HG03135 (cell line): ENCODE measurements at regions not wholly inside any gene's neighbourhood (a gene's known extent, or its start where the extent isn't known, plus 50 kb on each side); places are given as distances from the start of the nearest gene placed in this dataset.
"Not testable (repeated sequence)": the region's sequence is repeated elsewhere in the genome, so short reads cannot be mapped to it uniquely, and the experiment has no call there.

ENCODE experiments used
- ATAC-seq: cut with Tn5 transposase; IDR thresholded peaks from one replicate; pipeline ENCODE4 v1.9.1; 2021; ENCODE audit warnings: mild to moderate bottlenecking, moderate library complexity; ENCODE audit not compliant: unreplicated experiment

GRCh38 chr1:157369808-157370521 lies 182.3 kb downstream of the FCRL5 start:
- no peak for ATAC-seq

DNA sequence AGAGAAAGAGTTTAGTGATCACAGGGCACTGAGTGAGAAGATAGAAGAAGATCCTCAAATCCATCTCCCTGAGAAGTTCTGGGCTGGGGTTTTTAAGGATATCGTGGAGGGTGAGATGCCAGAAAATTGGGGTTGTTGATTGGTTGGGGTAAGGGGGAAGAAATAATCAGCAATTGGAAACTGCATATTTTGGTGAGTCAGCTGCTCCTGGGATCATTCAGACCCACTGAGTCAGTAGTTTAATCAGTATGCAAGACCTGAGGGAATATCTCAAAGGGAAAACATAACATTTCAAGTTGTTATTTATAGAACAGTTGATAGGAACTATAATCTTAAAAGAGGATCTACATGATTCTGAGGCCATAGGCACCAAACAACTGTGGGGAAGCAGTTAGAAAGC lies 183.4 kb downstream of the FCRL5 start:
- not testable (repeated sequence) for ATAC-seq

DNA sequence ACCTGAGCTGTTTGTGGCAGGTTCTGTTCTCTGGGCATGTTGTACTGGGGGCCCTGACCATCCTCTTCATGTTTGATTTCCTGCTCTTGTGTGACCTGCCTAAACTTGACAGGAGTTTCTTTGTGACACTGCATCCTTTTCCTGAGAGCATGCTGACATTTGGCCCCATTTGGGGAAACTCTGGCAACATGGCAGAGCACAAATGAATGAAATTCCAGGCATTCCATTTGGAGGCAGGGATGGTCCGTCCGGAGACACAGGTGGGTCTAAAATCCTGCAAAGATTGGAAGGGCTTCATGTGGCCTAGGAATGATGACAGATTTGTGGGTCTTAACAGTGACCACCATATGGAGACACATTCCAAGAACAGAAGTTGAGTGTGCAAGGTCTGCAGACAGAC lies 184.0 kb downstream of the FCRL5 start:
- ATAC-seq = no peak

- no peak for ATAC-seq
Observed at GRCh38 chr1:157367870-157368269, 184.4 kb downstream of the FCRL5 start.

- no peak for ATAC-seq
Observed at GRCh38 chr1:157367091-157367739, 185.1 kb downstream of the FCRL5 start.

GRCh38 chr1:157364612-157365011 lies 187.7 kb downstream of the FCRL5 start:
- ATAC-seq = no peak

DNA sequence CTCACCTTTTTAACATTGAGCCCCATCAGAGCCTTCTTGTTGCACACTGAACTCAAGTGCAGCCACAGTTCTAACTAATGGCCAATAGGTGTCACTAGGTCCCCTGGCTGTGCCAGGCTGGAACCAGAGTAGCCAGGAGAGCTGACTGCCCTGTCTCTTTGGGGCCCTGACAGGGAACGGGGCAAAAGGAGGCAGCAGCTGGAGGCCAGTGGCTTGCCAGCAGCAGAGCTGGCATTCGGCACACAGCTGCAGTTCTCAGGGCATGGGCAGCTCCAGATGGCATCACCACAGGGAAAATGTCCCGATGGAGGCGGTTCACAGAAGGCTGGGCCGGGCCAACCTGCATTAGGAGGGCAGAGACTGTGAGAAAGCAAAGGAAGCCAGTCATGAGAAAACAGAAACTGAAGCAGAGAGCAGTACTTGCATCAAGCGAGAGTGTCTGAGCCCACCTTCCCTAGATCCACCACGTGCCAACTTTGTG lies 188.6 kb downstream of the FCRL5 start:
- ATAC-seq = no peak

GRCh38 chr1:157360023-157360390 lies 192.3 kb downstream of the FCRL5 start:
- no peak for ATAC-seq

DNA sequence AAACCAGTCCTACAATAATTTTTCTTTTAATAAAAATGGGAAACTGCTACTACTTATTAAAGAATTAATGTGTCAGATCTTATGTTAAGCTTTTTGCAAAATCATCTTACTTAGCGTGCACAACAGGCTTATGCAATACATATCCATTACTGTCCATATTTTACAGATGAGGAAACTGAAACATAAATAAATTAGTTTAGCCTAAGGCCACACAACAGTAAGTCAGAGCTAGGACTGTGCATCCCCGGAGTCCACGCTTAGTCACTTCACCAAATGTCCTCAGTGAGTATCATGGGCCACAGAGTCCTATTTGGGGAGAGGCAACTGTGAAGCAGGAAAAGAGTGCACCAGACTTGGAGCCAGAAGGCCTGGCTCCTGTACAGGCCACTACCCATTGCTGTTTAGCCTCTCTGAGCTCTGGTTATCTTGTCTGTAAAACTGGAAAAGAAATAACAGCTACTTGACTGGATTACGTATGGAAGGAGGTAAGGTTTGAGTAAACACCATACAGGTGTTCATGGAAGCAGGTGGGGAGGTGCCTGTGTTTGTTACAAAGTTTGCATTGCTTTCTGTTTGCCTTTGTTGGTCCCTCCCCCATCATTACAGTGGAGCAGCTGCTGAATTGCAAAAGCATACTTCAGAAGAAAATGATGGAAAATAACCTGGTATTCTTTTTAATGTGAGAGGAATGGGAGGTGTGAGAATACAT lies 192.8 kb downstream of the FCRL5 start:
- ATAC-seq = no peak

GRCh38 chr1:157357111-157357510 lies 195.2 kb downstream of the FCRL5 start:
- ATAC-seq = no peak

- no peak for ATAC-seq
Observed at GRCh38 chr1:157356601-157357000, 195.7 kb downstream of the FCRL5 start.

GRCh38 chr1:157353546-157353945 lies 198.8 kb downstream of the FCRL5 start:
- no peak for ATAC-seq

DNA sequence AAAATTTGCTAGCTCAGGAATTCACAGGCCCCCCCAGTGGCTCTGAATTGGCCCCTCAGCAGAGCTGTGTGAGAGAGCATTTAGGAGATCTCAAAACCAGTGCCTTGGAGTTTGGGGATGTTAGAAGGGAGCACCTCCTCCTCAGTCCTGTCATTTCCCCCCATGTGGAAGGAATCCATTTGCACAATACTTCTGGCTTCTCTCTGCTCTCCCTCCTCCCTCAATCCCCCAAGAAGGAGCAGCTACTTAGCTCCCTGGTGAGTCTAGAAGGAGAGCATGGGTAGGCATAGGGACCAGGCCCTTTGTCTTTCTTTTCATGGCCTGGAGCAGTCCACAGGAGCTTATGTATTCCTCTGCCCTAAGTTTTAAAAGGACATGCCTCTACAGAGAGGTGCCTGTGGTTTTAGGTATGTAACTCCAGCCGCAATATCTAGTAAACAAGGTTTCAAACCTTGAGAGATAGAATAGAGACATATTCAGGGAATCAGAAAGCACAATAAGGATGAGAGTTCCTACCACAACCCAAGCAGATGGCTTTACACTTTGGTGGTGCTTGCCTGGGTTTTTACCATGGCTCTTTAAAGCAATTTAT lies 199.4 kb downstream of the FCRL5 start:
- no peak for ATAC-seq

DNA sequence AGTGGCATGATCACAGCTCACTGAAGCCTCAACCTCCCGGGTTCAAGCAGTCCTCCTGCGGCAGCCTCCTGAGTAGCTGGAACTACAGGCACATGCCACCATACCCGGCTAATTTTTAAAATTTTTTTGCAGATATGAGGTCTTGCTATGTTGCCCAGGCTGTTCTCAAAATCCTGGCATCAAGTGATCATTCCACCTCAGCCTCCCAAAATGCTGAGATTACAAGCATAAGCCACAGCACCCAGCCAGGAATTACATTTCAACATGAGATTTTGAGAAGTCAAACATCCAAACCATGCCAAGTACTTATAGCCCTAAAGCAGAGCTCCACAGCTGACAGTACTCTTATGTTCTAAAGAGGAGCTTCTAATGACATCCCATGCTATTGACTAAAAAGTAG lies 200.1 kb downstream of the FCRL5 start:
- no peak for ATAC-seq

GRCh38 chr1:157351800-157352199 lies 200.5 kb downstream of the FCRL5 start:
- not testable (repeated sequence) for ATAC-seq

DNA sequence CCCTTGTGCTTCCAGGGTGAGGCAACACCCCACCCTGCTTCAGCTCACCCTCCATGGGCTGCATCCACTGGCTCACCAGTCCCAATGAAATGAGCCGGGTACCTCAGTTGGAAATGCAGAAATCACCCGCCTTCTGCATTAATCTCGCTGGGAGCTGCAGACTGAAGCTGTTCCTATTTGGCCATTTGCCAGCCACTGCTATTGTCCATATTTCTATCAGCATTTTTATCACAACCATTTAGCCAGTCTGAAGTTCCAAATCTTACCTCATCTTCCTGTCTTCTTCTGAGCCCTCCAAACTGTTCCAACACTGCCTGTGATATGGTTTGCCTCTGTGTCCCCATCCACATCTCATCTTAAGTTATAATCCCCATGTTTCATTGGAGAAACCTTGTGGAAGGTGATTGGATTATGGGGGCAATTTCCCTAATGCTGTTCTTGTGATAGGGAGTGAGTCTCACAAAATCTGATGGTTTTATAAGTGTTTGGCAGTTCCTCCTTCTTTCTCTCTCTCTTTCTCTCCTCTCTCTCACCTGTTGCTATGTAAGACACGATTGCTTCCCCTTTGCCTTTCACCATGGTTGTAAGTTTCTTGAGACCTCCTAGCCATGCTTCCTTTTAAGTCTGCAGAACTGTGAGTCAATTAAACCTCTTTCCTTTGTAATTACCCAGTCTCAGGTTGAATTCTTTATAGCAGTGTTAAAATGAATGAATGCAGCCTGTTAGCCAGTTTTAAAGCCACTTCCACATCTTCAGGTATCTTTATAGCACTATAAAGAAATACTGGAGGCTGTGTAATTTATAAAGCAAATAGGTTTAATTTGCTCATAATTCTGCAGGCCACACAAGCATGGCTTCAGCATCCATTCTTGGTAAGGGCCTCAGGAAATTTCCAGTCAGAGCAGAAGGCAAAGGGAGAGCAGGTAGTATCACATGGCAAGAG lies 203.5 kb downstream of the FCRL5 start:
- no peak for ATAC-seq

DNA sequence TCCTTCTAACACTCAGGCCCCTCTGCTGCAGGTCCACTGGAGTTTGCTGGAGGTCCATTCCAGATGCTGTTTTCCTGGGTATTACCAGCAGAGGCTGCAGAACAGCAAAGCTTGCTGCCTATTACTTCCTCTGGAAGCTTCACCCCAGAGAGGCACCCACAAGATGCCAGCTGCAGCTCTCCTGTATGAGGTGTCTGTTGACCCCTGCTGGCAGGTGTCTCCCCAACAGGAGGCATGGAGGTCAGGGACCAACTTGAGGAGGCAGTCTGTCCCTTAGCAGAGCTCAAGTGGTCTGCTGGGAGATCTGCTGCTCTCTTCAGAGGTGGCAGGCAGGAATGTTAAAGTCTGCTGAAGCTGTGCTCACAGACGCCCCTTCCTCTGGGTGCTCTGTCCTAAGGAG lies 204.8 kb downstream of the FCRL5 start:
- ATAC-seq = no peak

- ATAC-seq = not testable (repeated sequence)
Observed at GRCh38 chr1:157337785-157338184, 199.6 kb upstream of the ETV3 start.

GRCh38 chr1:157335056-157335455 lies 196.9 kb upstream of the ETV3 start:
- no peak for ATAC-seq

DNA sequence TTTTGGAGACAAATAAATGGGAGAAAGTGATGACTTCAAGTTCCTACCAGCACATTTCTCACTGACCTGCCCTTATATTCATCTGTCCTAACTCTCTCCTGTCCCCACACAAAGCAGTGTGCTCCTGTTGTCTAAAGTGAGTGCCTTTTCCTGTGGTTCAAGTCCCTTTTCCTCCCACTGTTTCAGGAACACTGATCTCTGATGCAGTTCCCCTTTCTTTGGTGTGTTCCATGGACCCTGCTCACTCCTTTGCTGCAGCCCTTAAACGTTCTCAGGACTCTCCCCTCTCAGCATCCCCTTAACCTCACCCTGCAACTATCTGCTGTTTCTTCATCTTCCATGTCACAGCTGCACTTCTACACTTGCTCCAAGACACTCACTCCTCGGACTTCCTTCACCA lies 195.8 kb upstream of the ETV3 start:
- ATAC-seq = no peak
